ENCODE measurements at regions not wholly inside any gene's neighbourhood (a gene's known extent, or its start where the extent isn't known, plus 50 kb on each side); places are given as distances from the start of the nearest gene placed in this dataset.

- TF ChIP-seq GATA2 (IDR thresholded peaks at IDR 0.05; ENCODE audit: low read depth, low read length) (no peak), GATA3 (IDR thresholded peaks at IDR 0.05; ENCODE audit: low read depth, low read length) (no peak)
Measured at GRCh38 chr5:34526682-34527305, 129.3 kb upstream of the RAI14 start.

Measured in SH-SY5Y (cell line).